Testis (tissue), 2 donors: ENCODE measurements at regions not wholly inside any gene's neighbourhood (a gene's known extent, or its start where the extent isn't known, plus 50 kb on each side); places are given as distances from the start of the nearest gene placed in this dataset.

Source experiments
- CTCF ChIP-seq, 3 experiments: fragments of 450-650 bp in 2 of 3; fragments of 200-600 bp in 1 of 3; sonication (generic) in 1 of 3; IDR thresholded peaks; one replicate each; pipeline ENCODE4 v1.5.1; 2016 to 2019; ENCODE audit warnings: antibody characterized with exemption in 3 of 3, mild to moderate bottlenecking in 2 of 3, moderate library complexity in 1 of 3
- POLR2A ChIP-seq: fragments of 450-650 bp; IDR thresholded peaks from one replicate; pipeline ENCODE4 v1.6.1; 2017; ENCODE audit warnings: antibody characterized with exemption, mild to moderate bottlenecking, moderate library complexity

GRCh38 chr5:3704661-3705060, 109.0 kb downstream of the IRX1 start:
- TF ChIP-seq CTCF (IDR thresholded peaks at IDR 0.05): no peak
- no peak for TF ChIP-seq POLR2A
